CD14-positive monocyte (primary cell): ENCODE measurements at regions not wholly inside any gene's neighbourhood (a gene's known extent, or its start where the extent isn't known, plus 50 kb on each side); places are given as distances from the start of the nearest gene placed in this dataset.

ENCODE experiments used
- DNase-seq, 3 donors: peaks; one replicate each; pipeline ENCODE4 v3.0.0-alpha.2; 2011 to 2022
- H2AFZ ChIP-seq: 2 replicates; pipeline ENCODE4 v1.6.0; 2012; ENCODE audit warnings: mild to moderate bottlenecking, low read depth, low read length, inconsistent platforms; ENCODE audit not compliant: insufficient read depth, poor library complexity, severe bottlenecking
- H3K27ac ChIP-seq, 2 donors: 1 replicate in 1 of 2; 2 replicates in 1 of 2; pipeline ENCODE4 v1.5.1; 2012 to 2013; ENCODE audit warnings: low read length in 2 of 2, control low read depth in 1 of 2, inconsistent platforms in 1 of 2, low read depth in 1 of 2, mild to moderate bottlenecking in 1 of 2
- H3K27me3 ChIP-seq, 2 donors: one replicate each; pipeline versions ENCODE4 v1.6.0 to v1.6.1; 2011 to 2013; ENCODE audit warnings: low read length in 2 of 2; ENCODE audit not compliant: control insufficient read depth in 2 of 2, insufficient read depth in 2 of 2
- H3K36me3 ChIP-seq, 2 donors: replicated peaks in 1 of 2; 1 replicate in 1 of 2; 2 replicates in 1 of 2; pipeline versions ENCODE4 v1.5.1 to v1.6.1; 2012 to 2013; ENCODE audit warnings: low read length in 2 of 2, control low read depth in 1 of 2, inconsistent platforms in 1 of 2, mild to moderate bottlenecking in 1 of 2; ENCODE audit not compliant: insufficient read depth in 2 of 2, control insufficient read depth in 1 of 2
- H3K4me1 ChIP-seq, 2 donors: 1 replicate in 1 of 2; 2 replicates in 1 of 2; pipeline versions ENCODE4 v1.5.1 to v1.6.1; 2012 to 2013; ENCODE audit warnings: low read length in 2 of 2, control low read depth in 1 of 2, inconsistent platforms in 1 of 2, mild to moderate bottlenecking in 1 of 2, moderate library complexity in 1 of 2; ENCODE audit not compliant: insufficient read depth in 2 of 2, control insufficient read depth in 1 of 2
- H3K4me2 ChIP-seq: replicated peaks from 2 replicates; pipeline ENCODE3; 2012; ENCODE audit warnings: low read length, moderate library complexity, mild to moderate bottlenecking; ENCODE audit not compliant: poor library complexity, severe bottlenecking; ENCODE audit errors: extremely low read depth
- H3K4me3 ChIP-seq, 3 experiments: fragments of 200-600 bp in 1 of 3; sonication (generic) in 1 of 3; replicated peaks in 1 of 3; 1 replicate in 2 of 3; 2 replicates in 1 of 3; pipeline ENCODE4 v1.5.1; 2011 to 2013; ENCODE audit warnings: low read length in 3 of 3, mild to moderate bottlenecking in 3 of 3, control low read depth in 2 of 3, low read depth in 2 of 3, inconsistent platforms in 1 of 3, moderate library complexity in 1 of 3
- H3K79me2 ChIP-seq: 2 replicates; pipeline ENCODE4 v1.6.0; 2012; ENCODE audit warnings: mild to moderate bottlenecking, control low read depth, inconsistent platforms, low read length, moderate library complexity; ENCODE audit not compliant: insufficient read depth
- H3K9ac ChIP-seq: 2 replicates; pipeline ENCODE4 v1.6.0; 2017; ENCODE audit warnings: low read length, mild to moderate bottlenecking; ENCODE audit not compliant: insufficient read depth, poor library complexity, severe bottlenecking
- H3K9me3 ChIP-seq, 2 donors: replicated peaks in 1 of 2; 1 replicate in 1 of 2; 2 replicates in 1 of 2; pipeline versions ENCODE4 v1.5.1 to v1.6.1; 2012 to 2013; ENCODE audit warnings: low read length in 2 of 2, control low read depth in 1 of 2; ENCODE audit not compliant: control insufficient read depth in 1 of 2, insufficient read depth in 1 of 2
- H4K20me1 ChIP-seq: 2 replicates; pipeline ENCODE4 v1.6.0; 2012; ENCODE audit warnings: mild to moderate bottlenecking, low read length, control low read depth, moderate library complexity; ENCODE audit not compliant: insufficient read depth
- H3K27ac Mint-ChIP-seq, 7 donors: one replicate each; pipeline ENCODE4 v1.8.0; 2020; ENCODE audit warnings: mild to moderate bottlenecking in 7 of 7, mixed read lengths in 7 of 7, moderate library complexity in 6 of 7, inconsistent platforms in 2 of 7
- H3K27me3 Mint-ChIP-seq, 3 donors: one replicate each; pipeline ENCODE4 v1.8.0; 2021 to 2022; ENCODE audit warnings: low read depth in 3 of 3, mild to moderate bottlenecking in 3 of 3, mixed read lengths in 3 of 3, moderate library complexity in 3 of 3, inconsistent platforms in 1 of 3
- H3K36me3 Mint-ChIP-seq, 2 donors: one replicate each; pipeline ENCODE4 v1.8.0; 2020; ENCODE audit warnings: mixed read lengths in 2 of 2, inconsistent platforms in 1 of 2, mild to moderate bottlenecking in 1 of 2
- H3K4me1 Mint-ChIP-seq: one replicate; pipeline ENCODE4 v1.8.0; 2020; ENCODE audit warnings: mild to moderate bottlenecking, mixed read lengths
- H3K4me3 Mint-ChIP-seq, 2 donors: one replicate each; pipeline ENCODE4 v1.8.0; 2020; ENCODE audit warnings: mild to moderate bottlenecking in 2 of 2, mixed read lengths in 2 of 2, moderate library complexity in 1 of 2
- H3K9me3 Mint-ChIP-seq, 7 donors: one replicate each; pipeline ENCODE4 v1.8.0; 2020 to 2022; ENCODE audit warnings: mixed read lengths in 7 of 7, mild to moderate bottlenecking in 6 of 7, moderate library complexity in 6 of 7, inconsistent platforms in 2 of 7
- CTCF ChIP-seq: fragments of 200-600 bp; IDR thresholded peaks from one replicate; pipeline ENCODE4 v1.8.0; 2022; ENCODE audit warnings: antibody characterized with exemption, mild to moderate bottlenecking
- intact Hi-C, 2 donors: fragments of 100-400 bp; cut with micrococcal nuclease; formaldehyde crosslinking; loops; one replicate each; pipeline versions ENCODE4 v1.15.0 to v1.15.1; 2023

GRCh38 chr13:80239116-80239515 lies 101.8 kb downstream of the SPRY2 start:
- H3K27ac ChIP-seq = no peak overlapping the region
- no peak overlapping the region for H2AFZ ChIP-seq
- H3K9ac ChIP-seq = no peak overlapping the region
- H3K79me2 ChIP-seq = no peaks in the 10 kb centered on the region
- no peak overlapping the region for H3K4me2 ChIP-seq
- Mint-ChIP-seq H3K36me3 (no peaks in the 10 kb centered on the region), H3K27me3 (peaks cover 0 to 4% (median 0%) of the 10 kb centered on the region in 3 donors), H3K9me3 (peaks cover 0 to 2% (median 0%) of the 10 kb centered on the region in 7 donors), H3K4me1 (peaks cover 19% of the 10 kb centered on the region), H3K27ac (no peak overlapping the region), H3K4me3 (no peak overlapping the region)
- no peak overlapping the region for H3K4me3 ChIP-seq
- no peaks in the 10 kb centered on the region for H3K9me3 ChIP-seq
- intact Hi-C loops = no loop called here
- DNase-seq = no peak
- TF ChIP-seq CTCF = no peak
- peaks cover 18 to 20% of the 10 kb centered on the region in 2 donors for H3K4me1 ChIP-seq
- no peaks in the 10 kb centered on the region for H3K36me3 ChIP-seq
- no peaks in the 10 kb centered on the region for H4K20me1 ChIP-seq
- no peaks in the 10 kb centered on the region for H3K27me3 ChIP-seq

- intact Hi-C loops = no loop called here
These were observed 103.3 kb downstream of the SPRY2 start for GRCh38 chr13:80237646-80238045.

More at GRCh38 chr13:80237646-80238045, 103.3 kb downstream of the SPRY2 start:
- Histone ChIP-seq H3K9ac (no peak overlapping the region), H2AFZ (no peak overlapping the region), H3K4me1 (peaks cover 14 to 15% of the 10 kb centered on the region in 2 donors), H3K27me3 (no peaks in the 10 kb centered on the region), H3K79me2 (no peaks in the 10 kb centered on the region), H3K4me3 (no peak overlapping the region), H3K4me2 (no peak overlapping the region), H4K20me1 (no peaks in the 10 kb centered on the region), H3K36me3 (no peaks in the 10 kb centered on the region), H3K27ac (no peak overlapping the region), H3K9me3 (no peaks in the 10 kb centered on the region)
- H3K4me3 Mint-ChIP-seq = no peak overlapping the region
- peaks cover 15% of the 10 kb centered on the region for H3K4me1 Mint-ChIP-seq
- TF ChIP-seq CTCF = no peak
- peaks cover 0 to 2% (median 0%) of the 10 kb centered on the region in 7 donors for H3K9me3 Mint-ChIP-seq
- no peak overlapping the region for H3K27ac Mint-ChIP-seq
- peaks cover 0 to 4% (median 0%) of the 10 kb centered on the region in 3 donors for H3K27me3 Mint-ChIP-seq
- H3K36me3 Mint-ChIP-seq = no peaks in the 10 kb centered on the region
- DNase-seq = no peak
